ENCODE measurements at regions not wholly inside any gene's neighbourhood (a gene's known extent, or its start where the extent isn't known, plus 50 kb on each side); places are given as distances from the start of the nearest gene placed in this dataset.

GRCh38 chr9:28215536-28216299 is 642.4 kb upstream of the C9orf72 start:
- DNase-seq: no peak
- no peak for TF ChIP-seq GATA1 (IDR thresholded peaks at IDR 0.05; ENCODE audit: low read depth, low read length)
- no peak for TF ChIP-seq POLR2A (IDR thresholded peaks at IDR 0.05; ENCODE audit: low read length)

- DNase-seq: no peak
- no peak for TF ChIP-seq GATA1 (IDR thresholded peaks at IDR 0.05; ENCODE audit: low read depth, low read length)
- no peak for TF ChIP-seq POLR2A (IDR thresholded peaks at IDR 0.05; ENCODE audit: low read length)
These were observed 659.4 kb upstream of the C9orf72 start for GRCh38 chr9:28232686-28233085.

- TF ChIP-seq POLR2A (IDR thresholded peaks at IDR 0.05; ENCODE audit: low read length) (no peak), GATA1 (IDR thresholded peaks at IDR 0.05; ENCODE audit: low read depth, low read length) (no peak)
- DNase-seq: no peak
These were observed 661.0 kb upstream of the C9orf72 start for GRCh38 chr9:28234133-28234893.

- no peak for DNase-seq
These were observed 661.6 kb upstream of the C9orf72 start for GRCh38 chr9:28234894-28235277.

GRCh38 chr9:28249424-28249823 is 676.1 kb upstream of the C9orf72 start:
- no peak for DNase-seq
- no peak for TF ChIP-seq POLR2A (IDR thresholded peaks at IDR 0.05; ENCODE audit: low read length)
- TF ChIP-seq GATA1 (IDR thresholded peaks at IDR 0.05; ENCODE audit: low read depth, low read length): no peak

More at GRCh38 chr9:28234894-28235277, 661.6 kb upstream of the C9orf72 start:
- TF ChIP-seq GATA1 (IDR thresholded peaks at IDR 0.05; ENCODE audit: low read depth, low read length) (no peak), POLR2A (IDR thresholded peaks at IDR 0.05; ENCODE audit: low read length) (no peak)

GRCh38 chr9:28255174-28255573 is 681.9 kb upstream of the C9orf72 start:
- no peak for DNase-seq
- TF ChIP-seq POLR2A (IDR thresholded peaks at IDR 0.05; ENCODE audit: low read length) (no peak), GATA1 (IDR thresholded peaks at IDR 0.05; ENCODE audit: low read depth, low read length) (no peak)

GRCh38 chr9:28260330-28260729 is 687.0 kb upstream of the C9orf72 start:
- DNase-seq: no peak

GRCh38 chr9:28264368-28264767 is 691.1 kb upstream of the C9orf72 start:
- TF ChIP-seq POLR2A (IDR thresholded peaks at IDR 0.05; ENCODE audit: low read length): no peak
- DNase-seq: no peak

More at GRCh38 chr9:28260330-28260729, 687.0 kb upstream of the C9orf72 start:
- TF ChIP-seq POLR2A (IDR thresholded peaks at IDR 0.05; ENCODE audit: low read length): no peak
- no peak for TF ChIP-seq GATA1 (IDR thresholded peaks at IDR 0.05; ENCODE audit: low read depth, low read length)

GRCh38 chr9:28267351-28267750 is 694.1 kb upstream of the C9orf72 start:
- no peak for TF ChIP-seq GATA1 (IDR thresholded peaks at IDR 0.05; ENCODE audit: low read depth, low read length)
- TF ChIP-seq POLR2A (IDR thresholded peaks at IDR 0.05; ENCODE audit: low read length): no peak
- no peak for DNase-seq

GRCh38 chr9:28270156-28270555 is 696.9 kb upstream of the C9orf72 start:
- no peak for DNase-seq
- TF ChIP-seq GATA1 (IDR thresholded peaks at IDR 0.05; ENCODE audit: low read depth, low read length) (no peak), POLR2A (IDR thresholded peaks at IDR 0.05; ENCODE audit: low read length) (no peak)

- no peak for TF ChIP-seq POLR2A (IDR thresholded peaks at IDR 0.05; ENCODE audit: low read length)
- TF ChIP-seq GATA1 (IDR thresholded peaks at IDR 0.05; ENCODE audit: low read depth, low read length): no peak
- no peak for DNase-seq
These were observed 698.8 kb upstream of the C9orf72 start for GRCh38 chr9:28272127-28272526.

- no peak for DNase-seq
- TF ChIP-seq POLR2A (IDR thresholded peaks at IDR 0.05; ENCODE audit: low read length) (no peak), GATA1 (IDR thresholded peaks at IDR 0.05; ENCODE audit: low read depth, low read length) (no peak)
These were observed 714.2 kb upstream of the C9orf72 start for GRCh38 chr9:28287455-28287854.

GRCh38 chr9:28289746-28290145 is 716.5 kb upstream of the C9orf72 start:
- TF ChIP-seq POLR2A (IDR thresholded peaks at IDR 0.05; ENCODE audit: low read length) (no peak), GATA1 (IDR thresholded peaks at IDR 0.05; ENCODE audit: low read depth, low read length) (no peak)
- no peak for DNase-seq

- TF ChIP-seq POLR2A (IDR thresholded peaks at IDR 0.05; ENCODE audit: low read length): no peak
- no peak for TF ChIP-seq GATA1 (IDR thresholded peaks at IDR 0.05; ENCODE audit: low read depth, low read length)
- DNase-seq: no peak
These were observed 720.2 kb upstream of the C9orf72 start for GRCh38 chr9:28293369-28294090.

Measured in erythroblast (primary cell).